ENCODE measurements at regions not wholly inside any gene's neighbourhood (a gene's known extent, or its start where the extent isn't known, plus 50 kb on each side); places are given as distances from the start of the nearest gene placed in this dataset.

GRCh38 chr11:13160806-13161205 lies 116.8 kb upstream of the BMAL1 start:
- Histone ChIP-seq H2AFZ (replicated peaks; ENCODE audit: low read length, poor library complexity) (no peak overlapping the region), H4K5ac (ENCODE audit: low read depth, low read length) (no peak overlapping the region), H3K14ac (replicated peaks; ENCODE audit: low read depth, low read length) (no peak overlapping the region), H2AK9ac (replicated peaks; ENCODE audit: low read depth, low read length, poor library complexity) (no peak overlapping the region), H3K36me3 (ENCODE audit: control insufficient read depth, insufficient read depth, low read length) (no peaks in the 10 kb centered on the region), H3K27ac (ENCODE audit: insufficient read depth, low read length) (no peak overlapping the region), H3K9me1 (ENCODE audit: insufficient read depth, low read length) (no peaks in the 10 kb centered on the region), H3K4ac (ENCODE audit: low read depth, low read length) (no peak overlapping the region), H3K9me3 (ENCODE audit: control insufficient read depth, insufficient read depth, low read length) (peaks cover 2% of the 10 kb centered on the region; the same call in 1 of the 2 replicates), H2AK5ac (ENCODE audit: low read depth, low read length) (no peak overlapping the region), H4K91ac (ENCODE audit: insufficient read depth, low read depth, low read length) (no peak overlapping the region), H3K9ac (ENCODE audit: low read depth, low read length) (no peak overlapping the region), H2BK20ac (ENCODE audit: low read depth, low read length) (no peak overlapping the region), H2BK5ac (ENCODE audit: low read depth, low read length, poor library complexity, severe bottlenecking) (no peak overlapping the region), H3K4me2 (ENCODE audit: low read depth, low read length) (no peak overlapping the region), H2BK120ac (ENCODE audit: low read depth, low read length) (no peak overlapping the region), H3K4me3 (ENCODE audit: insufficient read depth, low read depth, low read length) (no peak overlapping the region), H2BK15ac (ENCODE audit: low read depth, low read length) (no peak overlapping the region), H3K79me1 (ENCODE audit: low read depth in 1 of 2, low read length in 2 of 2) (no peaks in the 10 kb centered on the region), H3K27me3 (ENCODE audit: control insufficient read depth, insufficient read depth, low read length) (peaks cover 27% of the 10 kb centered on the region), H3K18ac (ENCODE audit: low read depth, low read length) (no peak overlapping the region), H3K23ac (ENCODE audit: low read depth, low read length) (no peak overlapping the region), H4K20me1 (ENCODE audit: insufficient read depth, low read length) (no peaks in the 10 kb centered on the region), H3K56ac (ENCODE audit: extremely low read depth, insufficient read depth, low read length) (no peak overlapping the region), H3K4me1 (ENCODE audit: control insufficient read depth, insufficient read depth, low read length) (no peaks in the 10 kb centered on the region), H4K8ac (ENCODE audit: low read depth in 2 of 2, low read length in 2 of 2) (no peak overlapping the region)
- ChIA-PET POLR2A (ENCODE audit: unreplicated experiment) (no interaction called here), CTCF (no interaction called here)
- dilution Hi-C loops (cut with HindIII; ENCODE audit: low sequenced_read_pairs, unreplicated experiment) = loop anchor here (25.0 kb wide), 1 partner anchor 199 kb away; no protein-coding TSS in a partner anchor
- TF ChIP-seq ELK1 (IDR thresholded peaks at IDR 0.05; ENCODE audit: borderline replicate concordance, low read depth, low read length) (no peak), MAZ (IDR thresholded peaks at IDR 0.05; ENCODE audit: borderline replicate concordance, low read depth, low read length) (no peak), FOS (IDR thresholded peaks at IDR 0.05; ENCODE audit: low read depth, low read length) (no peak), POLR2A (IDR thresholded peaks at IDR 0.05; ENCODE audit: low read depth, low read length) (no peak), RCOR1 (IDR thresholded peaks at IDR 0.05; ENCODE audit: insufficient replicate concordance, low read length) (no peak), MXI1 (IDR thresholded peaks at IDR 0.05; ENCODE audit: borderline replicate concordance, low read depth, low read length) (no peak), CHD1 (IDR thresholded peaks at IDR 0.05; ENCODE audit: low read depth, low read length) (no peak), MAFK (IDR thresholded peaks at IDR 0.05; ENCODE audit: low read depth, low read length) (no peak), NFE2L2 (IDR thresholded peaks at IDR 0.05; ENCODE audit: low read depth, low read length) (no peak), BHLHE40 (IDR thresholded peaks at IDR 0.05; ENCODE audit: low read depth, low read length) (no peak), CEBPB (IDR thresholded peaks at IDR 0.05; ENCODE audit: low read depth, low read length) (no peak), CTCF (conservative IDR thresholded peaks at IDR 0.05; ENCODE audit: low read depth, low read length) (no peak), RFX5 (IDR thresholded peaks at IDR 0.05; ENCODE audit: low read depth, low read length) (no peak)
- DNase-seq = no peak
- WGBS, 2 experiments (ENCODE audit: extremely low coverage in 2 of 2, insufficient read length in 1 of 2) = no CpG with 5 or more reads among the region's 4 CpGs
- intact Hi-C loops (cut with micrococcal nuclease) = no loop called here
- in situ Hi-C loops (cut with MboI; ENCODE audit: low sequenced_read_pairs) = no loop called here
- ATAC-seq (ENCODE audit: low read depth) = no peak
- BruUV-seq (replicated peaks) = no TSS peak

Data from IMR-90 (cell line).